IMR-90 (cell line): ENCODE measurements at regions not wholly inside any gene's neighbourhood (a gene's known extent, or its start where the extent isn't known, plus 50 kb on each side); places are given as distances from the start of the nearest gene placed in this dataset.

Source experiments
- ATAC-seq: fragments of 200-7000 bp; cut with Tn5 transposase; 2 replicates; pipeline ENCODE4 v1.9.1; 2020; ENCODE audit warnings: low read depth, mild to moderate bottlenecking, moderate library complexity
- BruUV-seq: library from RNA; stranded (reverse); fragments of 400-500 nt; replicated peaks from 2 replicates; lab custom pipeline; 2021; lab: Mats Ljungman, UMichigan
- CTCF ChIA-PET: fragments of 300-600 bp; formaldehyde crosslinking; extraction: SDS; loops from one replicate; lab custom pipeline; 2021; ENCODE audit warnings: antibody characterized with exemption; lab: Yijun Ruan, JAX
- POLR2A ChIA-PET: fragments of 300-600 bp; sonication (Branson Sonifier 250); formaldehyde crosslinking; loops from one replicate; lab custom pipeline; 2022; ENCODE audit warnings: antibody characterized with exemption; ENCODE audit not compliant: unreplicated experiment; lab: Charles Lee
- DNase-seq: peaks from one replicate; pipeline ENCODE4 v3.0.0; 2013
- H2AFZ ChIP-seq: replicated peaks from 2 replicates; pipeline ENCODE3; 2013; ENCODE audit warnings: low read length, mild to moderate bottlenecking; ENCODE audit not compliant: poor library complexity
- H2AK5ac ChIP-seq: 2 replicates; pipeline ENCODE4 v1.6.1; 2013; ENCODE audit warnings: low read depth, low read length, inconsistent platforms
- H2AK9ac ChIP-seq: replicated peaks from 2 replicates; pipeline ENCODE3; 2013; ENCODE audit warnings: mild to moderate bottlenecking, low read depth, low read length, moderate library complexity; ENCODE audit not compliant: poor library complexity
- H2BK120ac ChIP-seq: 2 replicates; pipeline ENCODE4 v1.6.1; 2013; ENCODE audit warnings: low read depth, low read length, inconsistent platforms
- H2BK15ac ChIP-seq: 3 replicates; pipeline ENCODE4 v1.6.1; 2013; ENCODE audit warnings: low read depth, low read length, inconsistent platforms
- H2BK20ac ChIP-seq: 2 replicates; pipeline ENCODE4 v1.6.1; 2013; ENCODE audit warnings: low read depth, mild to moderate bottlenecking, inconsistent platforms, low read length, moderate library complexity
- H2BK5ac ChIP-seq: 2 replicates; pipeline ENCODE4 v1.6.1; 2013; ENCODE audit warnings: mild to moderate bottlenecking, low read depth, low read length, inconsistent platforms; ENCODE audit not compliant: poor library complexity, severe bottlenecking
- H3K14ac ChIP-seq: replicated peaks from 2 replicates; pipeline ENCODE4 v1.6.1; 2013; ENCODE audit warnings: low read depth, low read length, inconsistent platforms
- H3K18ac ChIP-seq: 2 replicates; pipeline ENCODE4 v1.6.1; 2013; ENCODE audit warnings: low read depth, low read length, control low read depth
- H3K23ac ChIP-seq: 2 replicates; pipeline ENCODE4 v1.6.1; 2013; ENCODE audit warnings: low read depth, low read length, inconsistent platforms
- H3K27ac ChIP-seq: 2 replicates; pipeline ENCODE4 v1.5.1; 2013; ENCODE audit warnings: mild to moderate bottlenecking, control low read depth, low read length; ENCODE audit not compliant: insufficient read depth
- H3K27me3 ChIP-seq: 2 replicates; pipeline ENCODE4 v1.6.1; 2013; ENCODE audit warnings: low read length; ENCODE audit not compliant: control insufficient read depth, insufficient read depth
- H3K36me3 ChIP-seq: 2 replicates; pipeline ENCODE4 v1.6.1; 2013; ENCODE audit warnings: low read length, mixed read lengths; ENCODE audit not compliant: control insufficient read depth, insufficient read depth
- H3K4ac ChIP-seq: 2 replicates; pipeline ENCODE4 v1.6.1; 2013; ENCODE audit warnings: low read depth, low read length, inconsistent platforms
- H3K4me1 ChIP-seq: 2 replicates; pipeline ENCODE4 v1.6.1; 2013; ENCODE audit warnings: low read length, mixed read lengths; ENCODE audit not compliant: control insufficient read depth, insufficient read depth
- H3K4me2 ChIP-seq: 2 replicates; pipeline ENCODE4 v1.6.1; 2013; ENCODE audit warnings: low read depth, mild to moderate bottlenecking, control low read depth, low read length, moderate library complexity
- H3K4me3 ChIP-seq: 2 replicates; pipeline ENCODE4 v1.5.1; 2013; ENCODE audit warnings: low read depth, mild to moderate bottlenecking, control low read depth, low read length, moderate library complexity; ENCODE audit not compliant: insufficient read depth
- H3K56ac ChIP-seq: 2 replicates; pipeline ENCODE4 v1.6.1; 2013; ENCODE audit warnings: low read length, inconsistent platforms; ENCODE audit not compliant: insufficient read depth; ENCODE audit errors: extremely low read depth
- H3K79me1 ChIP-seq, 2 experiments: 2 replicates each; pipeline ENCODE4 v1.6.1; 2013; ENCODE audit warnings: low read length in 2 of 2, inconsistent platforms in 1 of 2, low read depth in 1 of 2
- H3K9ac ChIP-seq: 2 replicates; pipeline ENCODE4 v1.6.1; 2013; ENCODE audit warnings: low read depth, low read length, control low read depth
- H3K9me1 ChIP-seq: 2 replicates; pipeline ENCODE4 v1.6.1; 2013; ENCODE audit warnings: low read length, inconsistent platforms; ENCODE audit not compliant: insufficient read depth
- H3K9me3 ChIP-seq: 2 replicates; pipeline ENCODE4 v1.6.1; 2013; ENCODE audit warnings: low read length; ENCODE audit not compliant: control insufficient read depth, insufficient read depth
- H4K20me1 ChIP-seq: 2 replicates; pipeline ENCODE4 v1.6.1; 2013; ENCODE audit warnings: low read length, inconsistent platforms; ENCODE audit not compliant: insufficient read depth
- H4K5ac ChIP-seq: 2 replicates; pipeline ENCODE4 v1.6.1; 2013; ENCODE audit warnings: mild to moderate bottlenecking, low read depth, low read length, control low read depth
- H4K8ac ChIP-seq, 2 experiments: 2 replicates each; pipeline ENCODE4 v1.6.1; 2013; ENCODE audit warnings: low read depth in 2 of 2, low read length in 2 of 2, control low read depth in 1 of 2, inconsistent platforms in 1 of 2
- H4K91ac ChIP-seq: 2 replicates; pipeline ENCODE4 v1.6.1; 2013; ENCODE audit warnings: low read depth, low read length, inconsistent platforms; ENCODE audit not compliant: insufficient read depth
- BHLHE40 ChIP-seq: fragments of 150-350 bp; IDR thresholded peaks from 2 replicates; pipeline ENCODE4 v1.6.1; 2016; ENCODE audit warnings: mild to moderate bottlenecking, low read depth, low read length
- CEBPB ChIP-seq: IDR thresholded peaks from 2 replicates; pipeline ENCODE4 v1.6.1; 2012; ENCODE audit warnings: low read depth, low read length, improper control_type of control experiment
- CHD1 ChIP-seq: IDR thresholded peaks from 2 replicates; pipeline ENCODE4 v1.6.1; 2012; ENCODE audit warnings: low read depth, low read length, improper control_type of control experiment
- CTCF ChIP-seq: conservative IDR thresholded peaks from 2 replicates; pipeline ENCODE4 v1.5.1; 2012; ENCODE audit warnings: mild to moderate bottlenecking, low read depth, low read length, improper control_type of control experiment
- ELK1 ChIP-seq: fragments of 150-350 bp; IDR thresholded peaks from 2 replicates; pipeline ENCODE4 v1.6.1; 2016; ENCODE audit warnings: low read depth, mild to moderate bottlenecking, low read length, moderate library complexity, borderline replicate concordance
- FOS ChIP-seq: fragments of 150-350 bp; IDR thresholded peaks from 2 replicates; pipeline ENCODE4 v1.6.1; 2016; ENCODE audit warnings: low read depth, low read length
- MAFK ChIP-seq: IDR thresholded peaks from 2 replicates; pipeline ENCODE4 v1.6.1; 2012; ENCODE audit warnings: low read depth, low read length, improper control_type of control experiment
- MAZ ChIP-seq: IDR thresholded peaks from 2 replicates; pipeline ENCODE4 v1.6.1; 2012; ENCODE audit warnings: low read depth, mild to moderate bottlenecking, low read length, improper control_type of control experiment, moderate library complexity, borderline replicate concordance
- MXI1 ChIP-seq: IDR thresholded peaks from 2 replicates; pipeline ENCODE4 v1.6.1; 2012; ENCODE audit warnings: low read depth, mild to moderate bottlenecking, low read length, moderate library complexity, borderline replicate concordance
- NFE2L2 ChIP-seq: fragments of 150-350 bp; IDR thresholded peaks from 2 replicates; pipeline ENCODE4 v1.6.1; 2016; ENCODE audit warnings: low read depth, mild to moderate bottlenecking, low read length
- POLR2A ChIP-seq: IDR thresholded peaks from 2 replicates; pipeline ENCODE4 v1.6.1; 2012; ENCODE audit warnings: mild to moderate bottlenecking, low read depth, low read length
- RAD21 ChIP-seq: IDR thresholded peaks from 2 replicates; pipeline ENCODE4 v1.6.1; 2012; ENCODE audit warnings: low read length, improper control_type of control experiment
- RCOR1 ChIP-seq: IDR thresholded peaks from 2 replicates; pipeline ENCODE4 v1.6.1; 2012; ENCODE audit warnings: mild to moderate bottlenecking, low read length, improper control_type of control experiment; ENCODE audit not compliant: insufficient replicate concordance
- RFX5 ChIP-seq: IDR thresholded peaks from 2 replicates; pipeline ENCODE4 v1.8.0; 2012; ENCODE audit warnings: low read depth, mild to moderate bottlenecking, low read length, moderate library complexity
- SMC3 ChIP-seq: fragments of 150-350 bp; IDR thresholded peaks from 2 replicates; pipeline ENCODE4 v1.6.1; 2016; ENCODE audit warnings: low read depth, mild to moderate bottlenecking, antibody characterized with exemption, low read length, moderate library complexity
- USF2 ChIP-seq: fragments of 150-350 bp; IDR thresholded peaks from 2 replicates; pipeline ENCODE4 v1.6.1; 2017; ENCODE audit warnings: mild to moderate bottlenecking, antibody characterized with exemption, low read length, low read depth
- WGBS, 2 experiments: methylation state at CpG; one replicate each; pipeline versions ENCODE4 v1.1.5 to v1.1.7; 2013; ENCODE audit warnings: missing lambda C conversion rate in 2 of 2; ENCODE audit not compliant: insufficient read length in 1 of 2; ENCODE audit errors: extremely low coverage in 2 of 2; 5-methylcytosine and 5-hydroxymethylcytosine counted together
- dilution Hi-C: fragments of 300-500 bp; cut with HindIII; formaldehyde crosslinking; loops from one replicate; pipeline ENCODE4 v1.14.3; 2018; ENCODE audit warnings: low sequenced_read_pairs; ENCODE audit not compliant: unreplicated experiment
- in situ Hi-C: fragments of 300-500 bp; cut with MboI; formaldehyde crosslinking; loops from 3 replicates; pipeline ENCODE4 v1.14.3; 2019; ENCODE audit warnings: low sequenced_read_pairs, inconsistent platforms, mixed read lengths
- intact Hi-C: fragments of 100-400 bp; cut with micrococcal nuclease; formaldehyde crosslinking; loops from 2 replicates; pipeline ENCODE4 v1.10.0; 2022

- H3K79me1 ChIP-seq = no peaks in the 10 kb centered on the region
- H2BK120ac ChIP-seq = no peak overlapping the region
- ChIA-PET CTCF (interaction anchor here (0.5 kb wide), 1 partner anchor 557 kb away, joined by 3 read pairs; no protein-coding TSS in a partner anchor), POLR2A (no interaction called here)
- H3K4me3 ChIP-seq = no peak overlapping the region
- no peaks in the 10 kb centered on the region for H3K27me3 ChIP-seq
- in situ Hi-C loops = no loop called here
- H3K9ac ChIP-seq = no peak overlapping the region
- no peaks in the 10 kb centered on the region for H3K4me1 ChIP-seq
- no peak overlapping the region for H2BK15ac ChIP-seq
- intact Hi-C loops = no loop called here
- TF ChIP-seq ELK1 = no peak
- TF ChIP-seq FOS = no peak
- TF ChIP-seq CHD1 = no peak
- TF ChIP-seq MAFK = no peak
- no peak for TF ChIP-seq CTCF
- TF ChIP-seq MAZ = no peak
- no peak for TF ChIP-seq POLR2A
- TF ChIP-seq SMC3 = no peak
- TF ChIP-seq NFE2L2 = no peak
- TF ChIP-seq RCOR1 = no peak
- no peak for TF ChIP-seq RAD21
- no peak for TF ChIP-seq BHLHE40
- no peak for TF ChIP-seq USF2
- TF ChIP-seq CEBPB = no peak
- no peak for TF ChIP-seq RFX5
- no peak for TF ChIP-seq MXI1
- DNase-seq = no peak
- H3K23ac ChIP-seq = no peak overlapping the region
- no peak overlapping the region for H2AK9ac ChIP-seq
- no peak overlapping the region for H2BK5ac ChIP-seq
- no peak overlapping the region for H3K27ac ChIP-seq
- no peak overlapping the region for H4K91ac ChIP-seq
- no TSS peak for BruUV-seq
- no peak overlapping the region for H3K4me2 ChIP-seq
- H3K4ac ChIP-seq = no peak overlapping the region
- H4K8ac ChIP-seq = no peak overlapping the region
- H3K56ac ChIP-seq = no peak overlapping the region
- peaks cover 8% of the 10 kb centered on the region for H3K9me3 ChIP-seq
- H2BK20ac ChIP-seq = no peak overlapping the region
- H2AFZ ChIP-seq = no peak overlapping the region
- no peak overlapping the region for H4K5ac ChIP-seq
- H3K9me1 ChIP-seq = no peaks in the 10 kb centered on the region
- H3K36me3 ChIP-seq = no peaks in the 10 kb centered on the region
- no CpG with 5 or more reads among the region's 3 CpGs for WGBS, 2 experiments
- no peak overlapping the region for H3K14ac ChIP-seq
- dilution Hi-C loops = no loop called here
- H4K20me1 ChIP-seq = no peaks in the 10 kb centered on the region
- H3K18ac ChIP-seq = no peak overlapping the region
- ATAC-seq = no peak
- H2AK5ac ChIP-seq = no peak overlapping the region
Observed at GRCh38 chr9:1294641-1295258, 244.6 kb downstream of the DMRT2 start.
